ENCODE measurements at regions not wholly inside any gene's neighbourhood (a gene's known extent, or its start where the extent isn't known, plus 50 kb on each side); places are given as distances from the start of the nearest gene placed in this dataset.

- no peak for TF ChIP-seq CTCF (IDR thresholded peaks at IDR 0.05)
- TF ChIP-seq EZH2 (IDR thresholded peaks at IDR 0.05) = no peak
- TF ChIP-seq EZH2phosphoT487 (IDR thresholded peaks at IDR 0.05) = no peak
These were observed 644.3 kb downstream of the HDGFL1 start for GRCh38 chr6:23213651-23214050.

Data from neural progenitor cell (in vitro differentiated cells).